ENCODE measurements at regions not wholly inside any gene's neighbourhood (a gene's known extent, or its start where the extent isn't known, plus 50 kb on each side); places are given as distances from the start of the nearest gene placed in this dataset.

DNA sequence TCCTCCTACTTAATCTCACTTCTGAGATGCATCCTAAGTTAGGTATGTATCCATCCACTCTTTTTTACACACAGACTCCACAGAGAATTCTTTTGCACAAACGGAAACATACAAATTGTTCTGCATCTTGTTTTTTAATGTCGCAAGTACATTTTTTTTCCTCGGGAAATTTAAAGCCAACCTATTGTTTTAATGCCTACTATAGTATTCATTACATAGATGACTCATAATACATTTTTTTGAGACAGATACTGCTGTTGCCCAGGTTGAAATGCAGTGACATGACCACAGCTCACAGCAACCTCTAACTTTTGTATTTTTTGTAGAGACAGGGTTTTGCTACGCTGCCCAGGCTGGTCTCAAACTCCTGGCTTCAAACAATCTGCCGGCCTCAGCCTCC lies 90.8 kb upstream of the TMEM45B start:
- TF ChIP-seq, protein P1, sequence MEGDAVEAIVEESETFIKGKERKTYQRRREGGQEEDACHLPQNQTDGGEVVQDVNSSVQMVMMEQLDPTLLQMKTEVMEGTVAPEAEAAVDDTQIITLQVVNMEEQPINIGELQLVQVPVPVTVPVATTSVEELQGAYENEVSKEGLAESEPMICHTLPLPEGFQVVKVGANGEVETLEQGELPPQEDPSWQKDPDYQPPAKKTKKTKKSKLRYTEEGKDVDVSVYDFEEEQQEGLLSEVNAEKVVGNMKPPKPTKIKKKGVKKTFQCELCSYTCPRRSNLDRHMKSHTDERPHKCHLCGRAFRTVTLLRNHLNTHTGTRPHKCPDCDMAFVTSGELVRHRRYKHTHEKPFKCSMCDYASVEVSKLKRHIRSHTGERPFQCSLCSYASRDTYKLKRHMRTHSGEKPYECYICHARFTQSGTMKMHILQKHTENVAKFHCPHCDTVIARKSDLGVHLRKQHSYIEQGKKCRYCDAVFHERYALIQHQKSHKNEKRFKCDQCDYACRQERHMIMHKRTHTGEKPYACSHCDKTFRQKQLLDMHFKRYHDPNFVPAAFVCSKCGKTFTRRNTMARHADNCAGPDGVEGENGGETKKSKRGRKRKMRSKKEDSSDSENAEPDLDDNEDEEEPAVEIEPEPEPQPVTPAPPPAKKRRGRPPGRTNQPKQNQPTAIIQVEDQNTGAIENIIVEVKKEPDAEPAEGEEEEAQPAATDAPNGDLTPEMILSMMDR (IDR thresholded peaks at IDR 0.05) = no peak
- TF ChIP-seq POLR2A (IDR thresholded peaks at IDR 0.05) = no peak

Measured in stomach (tissue), 4 donors.